ENCODE measurements at regions not wholly inside any gene's neighbourhood (a gene's known extent, or its start where the extent isn't known, plus 50 kb on each side); places are given as distances from the start of the nearest gene placed in this dataset.
A peak's percentile ranks its signal among the peaks of the same experiment; 100 is the strongest.

DNA sequence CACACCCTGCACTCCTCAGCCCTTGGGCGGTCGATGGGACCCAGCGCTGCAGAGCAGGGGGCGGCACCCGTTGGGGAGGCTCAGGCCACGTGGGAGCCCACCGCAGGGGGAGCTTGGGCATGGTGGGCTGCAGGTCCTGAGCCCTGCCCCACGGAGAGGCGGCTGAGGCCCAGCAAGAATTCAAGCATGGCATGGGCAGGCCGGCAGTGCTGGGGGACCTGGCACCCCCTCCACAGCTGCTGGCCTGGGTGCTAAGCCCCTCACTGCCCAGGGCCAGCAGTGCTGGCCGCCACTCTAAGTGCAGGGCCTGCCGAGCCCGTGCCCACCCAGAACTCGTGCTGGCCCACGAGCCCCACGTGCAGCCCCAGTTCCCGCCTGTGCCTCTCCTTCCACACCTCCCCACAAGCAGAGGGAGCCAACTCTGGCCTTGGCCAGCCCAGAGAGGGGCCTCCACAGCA, 555.0 kb upstream of the ADGRL4 start:
- no peaks in the 10 kb centered on the region for H3K4me1 ChIP-seq (ENCODE audit: control insufficient read depth, insufficient read depth, low read length)
- no peak for DNase-seq
- H3K4me1 Mint-ChIP-seq, result no peaks in the 10 kb centered on the region
- no peak overlapping the region for H3K27ac Mint-ChIP-seq
- H3K4me3 Mint-ChIP-seq, result no peak overlapping the region
- no peaks in the 10 kb centered on the region for H3K27me3 ChIP-seq (ENCODE audit: control insufficient read depth, insufficient read depth, low read length, poor library complexity, severe bottlenecking)
- H3K27ac ChIP-seq (ENCODE audit: low read depth, low read length), result no peak overlapping the region
- TF ChIP-seq, protein P1, sequence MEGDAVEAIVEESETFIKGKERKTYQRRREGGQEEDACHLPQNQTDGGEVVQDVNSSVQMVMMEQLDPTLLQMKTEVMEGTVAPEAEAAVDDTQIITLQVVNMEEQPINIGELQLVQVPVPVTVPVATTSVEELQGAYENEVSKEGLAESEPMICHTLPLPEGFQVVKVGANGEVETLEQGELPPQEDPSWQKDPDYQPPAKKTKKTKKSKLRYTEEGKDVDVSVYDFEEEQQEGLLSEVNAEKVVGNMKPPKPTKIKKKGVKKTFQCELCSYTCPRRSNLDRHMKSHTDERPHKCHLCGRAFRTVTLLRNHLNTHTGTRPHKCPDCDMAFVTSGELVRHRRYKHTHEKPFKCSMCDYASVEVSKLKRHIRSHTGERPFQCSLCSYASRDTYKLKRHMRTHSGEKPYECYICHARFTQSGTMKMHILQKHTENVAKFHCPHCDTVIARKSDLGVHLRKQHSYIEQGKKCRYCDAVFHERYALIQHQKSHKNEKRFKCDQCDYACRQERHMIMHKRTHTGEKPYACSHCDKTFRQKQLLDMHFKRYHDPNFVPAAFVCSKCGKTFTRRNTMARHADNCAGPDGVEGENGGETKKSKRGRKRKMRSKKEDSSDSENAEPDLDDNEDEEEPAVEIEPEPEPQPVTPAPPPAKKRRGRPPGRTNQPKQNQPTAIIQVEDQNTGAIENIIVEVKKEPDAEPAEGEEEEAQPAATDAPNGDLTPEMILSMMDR (conservative IDR thresholded peaks at IDR 0.05), result no peak
- peaks cover 6% of the 10 kb centered on the region for H3K36me3 Mint-ChIP-seq (ENCODE audit: low read depth)
- WGBS, 2 experiments (ENCODE audit: insufficient coverage in 1 of 2, insufficient read length in 1 of 2), result 93 to 96% methylated on average over 5 to 17 of the region's 17 CpGs
- H3K9me3 Mint-ChIP-seq, result peaks cover 22% of the 10 kb centered on the region
- H3K27me3 Mint-ChIP-seq (ENCODE audit: insufficient read depth), result no peaks in the 10 kb centered on the region
- H3K36me3 ChIP-seq (ENCODE audit: control insufficient read depth, insufficient read depth, low read length), result no peaks in the 10 kb centered on the region
- H3K9ac ChIP-seq (ENCODE audit: extremely low read depth, low read length, poor library complexity, severe bottlenecking), result no peak overlapping the region
- H3K4me3 ChIP-seq (ENCODE audit: low read length), result no peak overlapping the region
- peaks cover 9% of the 10 kb centered on the region for H3K9me3 ChIP-seq (ENCODE audit: control insufficient read depth, low read length)

DNA sequence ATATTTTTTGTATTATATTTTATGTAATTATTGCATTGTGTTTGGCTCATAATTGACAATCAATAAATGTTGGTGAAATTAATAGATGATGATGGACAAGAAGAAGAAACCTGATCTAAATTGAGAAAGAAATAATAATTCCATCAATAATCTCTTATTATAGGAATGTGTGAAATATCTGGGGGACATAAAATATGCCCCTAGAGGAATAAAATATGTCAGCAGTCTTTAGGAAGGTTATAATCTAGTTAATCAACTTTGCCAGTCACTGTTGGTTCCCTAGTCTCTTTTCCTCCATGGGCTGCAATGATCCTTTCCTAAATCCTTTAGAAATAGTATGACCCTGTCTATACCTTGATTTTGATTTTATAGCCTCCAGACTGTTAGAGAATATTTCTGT, 549.7 kb upstream of the ADGRL4 start:
- DNase-seq, result no peak
- Mint-ChIP-seq H3K27me3 (ENCODE audit: insufficient read depth) (no peaks in the 10 kb centered on the region), H3K27ac (no peak overlapping the region), H3K4me1 (no peaks in the 10 kb centered on the region), H3K9me3 (peaks cover 12% of the 10 kb centered on the region), H3K36me3 (ENCODE audit: low read depth) (peaks cover 3% of the 10 kb centered on the region), H3K4me3 (no peak overlapping the region)
- TF ChIP-seq, protein P1 (conservative IDR thresholded peaks at IDR 0.05), result peak; percentile 57
- Histone ChIP-seq H3K36me3 (ENCODE audit: control insufficient read depth, insufficient read depth, low read length) (no peaks in the 10 kb centered on the region), H3K4me1 (ENCODE audit: control insufficient read depth, insufficient read depth, low read length) (no peaks in the 10 kb centered on the region), H3K27me3 (ENCODE audit: control insufficient read depth, insufficient read depth, low read length, poor library complexity, severe bottlenecking) (no peaks in the 10 kb centered on the region), H3K9me3 (ENCODE audit: control insufficient read depth, low read length) (peaks cover 9% of the 10 kb centered on the region), H3K27ac (ENCODE audit: low read depth, low read length) (no peak overlapping the region), H3K4me3 (ENCODE audit: low read length) (no peak overlapping the region), H3K9ac (ENCODE audit: extremely low read depth, low read length, poor library complexity, severe bottlenecking) (no peak overlapping the region)

DNA sequence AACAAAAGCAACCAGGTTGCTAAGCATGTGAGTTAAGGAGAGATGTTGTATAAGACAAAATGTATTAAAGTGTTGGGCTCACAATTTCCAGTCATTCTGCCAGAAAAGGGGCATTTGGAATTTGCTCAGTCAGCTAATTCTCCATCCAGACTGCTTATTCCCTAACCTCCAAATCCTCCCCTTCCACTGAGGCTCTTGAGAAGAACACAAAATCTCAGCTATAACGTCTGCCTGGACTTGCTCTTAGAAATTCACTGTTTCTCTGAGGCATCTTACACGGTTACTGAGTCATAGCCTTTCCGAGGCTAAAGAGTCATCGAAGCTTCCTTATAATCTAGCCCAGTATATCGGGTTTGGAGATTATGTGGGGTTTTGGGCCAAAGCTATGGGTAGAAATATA, 548.2 kb upstream of the ADGRL4 start:
- no peak overlapping the region for H3K4me3 Mint-ChIP-seq
- H3K9me3 Mint-ChIP-seq, result no peaks in the 10 kb centered on the region
- Histone ChIP-seq H3K4me3 (ENCODE audit: low read length) (no peak overlapping the region), H3K27me3 (ENCODE audit: control insufficient read depth, insufficient read depth, low read length, poor library complexity, severe bottlenecking) (no peaks in the 10 kb centered on the region), H3K4me1 (ENCODE audit: control insufficient read depth, insufficient read depth, low read length) (no peaks in the 10 kb centered on the region), H3K27ac (ENCODE audit: low read depth, low read length) (no peak overlapping the region), H3K9me3 (ENCODE audit: control insufficient read depth, low read length) (no peaks in the 10 kb centered on the region), H3K9ac (ENCODE audit: extremely low read depth, low read length, poor library complexity, severe bottlenecking) (no peak overlapping the region), H3K36me3 (ENCODE audit: control insufficient read depth, insufficient read depth, low read length) (no peaks in the 10 kb centered on the region)
- DNase-seq, result no peak
- H3K36me3 Mint-ChIP-seq (ENCODE audit: low read depth), result no peaks in the 10 kb centered on the region
- TF ChIP-seq, protein P1 (conservative IDR thresholded peaks at IDR 0.05), result no peak
- H3K27me3 Mint-ChIP-seq (ENCODE audit: insufficient read depth), result no peaks in the 10 kb centered on the region
- WGBS, 2 experiments (ENCODE audit: insufficient coverage in 1 of 2, insufficient read length in 1 of 2), result 72 to 88% methylated on average over 1 to 5 of the region's 5 CpGs
- H3K27ac Mint-ChIP-seq, result no peak overlapping the region
- no peaks in the 10 kb centered on the region for H3K4me1 Mint-ChIP-seq

Data from endodermal cell (in vitro differentiated cells).